GM12878 (cell line): ENCODE measurements at regions not wholly inside any gene's neighbourhood (a gene's known extent, or its start where the extent isn't known, plus 50 kb on each side); places are given as distances from the start of the nearest gene placed in this dataset.

Source experiments
- ATAC-seq: fragments of 200-7000 bp; cut with Tn5 transposase; 3 replicates; pipeline ENCODE4 v1.9.1; 2020; ENCODE audit warnings: mild to moderate bottlenecking, moderate library complexity
- BruUV-seq: library from RNA; stranded (reverse); fragments of 400-500 nt; replicated peaks from 2 replicates; lab custom pipeline; 2021; lab: Mats Ljungman, UMichigan
- CTCF ChIA-PET: fragments of 300-600 bp; sonication (Branson Sonifier 250); formaldehyde crosslinking; extraction: SDS; loops from one replicate; lab custom pipeline; 2021; ENCODE audit warnings: inconsistent platforms; lab: Yijun Ruan, JAX
- POLR2A ChIA-PET: fragments of 350-600 bp; formaldehyde crosslinking; extraction: SDS; loops from one replicate; lab custom pipeline; 2021; ENCODE audit warnings: inconsistent platforms; lab: Charles Lee
- RAD21 ChIA-PET: fragments of 300-600 bp; sonication (Branson Sonifier 250); formaldehyde crosslinking; loops from one replicate; lab custom pipeline; 2023; ENCODE audit warnings: antibody characterized with exemption; ENCODE audit not compliant: unreplicated experiment; lab: Charles Lee
- SMC1A ChIA-PET: fragments of 300-600 bp; sonication (Branson Sonifier 250); formaldehyde crosslinking; loops from one replicate; lab custom pipeline; 2023; ENCODE audit not compliant: unreplicated experiment, uncharacterized antibody; lab: Charles Lee
- DNase-seq: peaks from one replicate; pipeline ENCODE4 v3.0.0-alpha.2; 2011; ENCODE audit warnings: low read depth, low spot score
- FAIRE-seq: peaks from 3 replicates; lab custom pipeline; 2011; peaks lifted over from hg19 to GRCh38; lab: Jason Lieb, UNC
- H2AFZ ChIP-seq: 2 replicates; pipeline ENCODE4 v1.6.0; 2011; ENCODE audit warnings: low read depth, low read length, control low read depth; ENCODE audit not compliant: control insufficient read depth
- H3K27ac ChIP-seq: 2 replicates; pipeline ENCODE4 v1.5.1; 2011; ENCODE audit warnings: control low read depth; ENCODE audit not compliant: control insufficient read depth, insufficient read depth
- H3K27me3 ChIP-seq, 2 experiments: replicated peaks in 1 of 2; 2 replicates each; pipeline versions ENCODE4 v1.6.0 to v1.6.1; 2011; ENCODE audit warnings: low read length in 1 of 2; ENCODE audit not compliant: control insufficient read depth in 2 of 2, insufficient read depth in 2 of 2
- H3K36me3 ChIP-seq, 2 experiments: 2 replicates each; pipeline ENCODE4 v1.5.1; 2011; ENCODE audit warnings: low read length in 1 of 2; ENCODE audit not compliant: control insufficient read depth in 2 of 2, insufficient read depth in 2 of 2
- H3K4me1 ChIP-seq: 2 replicates; pipeline ENCODE4 v1.6.1; 2011; ENCODE audit warnings: mild to moderate bottlenecking, low read length, moderate library complexity, mixed read lengths; ENCODE audit not compliant: control insufficient read depth, insufficient read depth
- H3K4me2 ChIP-seq: 2 replicates; pipeline ENCODE4 v1.6.0; 2011; ENCODE audit warnings: control low read depth; ENCODE audit not compliant: control insufficient read depth, insufficient read depth
- H3K4me3 ChIP-seq: fragments of 200-600 bp; sonication (generic); 2 replicates; pipeline ENCODE4 v1.5.1; 2016
- H3K79me2 ChIP-seq: 2 replicates; pipeline ENCODE4 v1.6.0; 2011; ENCODE audit warnings: low read length; ENCODE audit not compliant: control insufficient read depth, insufficient read depth
- H3K9ac ChIP-seq: 2 replicates; pipeline ENCODE4 v1.8.0; 2011; ENCODE audit warnings: low read length, control low read depth, mixed read lengths; ENCODE audit not compliant: control insufficient read depth, insufficient read depth
- H3K9me3 ChIP-seq: replicated peaks from 3 replicates; pipeline ENCODE4 v1.5.1; 2011; ENCODE audit warnings: mild to moderate bottlenecking, low read length; ENCODE audit not compliant: control insufficient read depth, insufficient read depth
- H4K20me1 ChIP-seq: 2 replicates; pipeline ENCODE4 v1.6.0; 2011; ENCODE audit not compliant: control insufficient read depth, insufficient read depth
- ATF2 ChIP-seq: IDR thresholded peaks from 2 replicates; pipeline ENCODE4 v1.6.1; 2012; ENCODE audit warnings: low read length, inconsistent platforms
- BHLHE40 ChIP-seq, 2 experiments: fragments of 450-650 bp in 1 of 2; IDR thresholded peaks; 2 replicates each; pipeline ENCODE4 v1.6.1; 2011 to 2017; ENCODE audit warnings: low read depth in 2 of 2, borderline replicate concordance in 1 of 2, improper control_type of control experiment in 1 of 2, low read length in 1 of 2, mild to moderate bottlenecking in 1 of 2
- CTCF ChIP-seq, 3 experiments: IDR thresholded peaks in 2 of 3; conservative IDR thresholded peaks in 1 of 3; 2 replicates each; pipeline ENCODE4 v1.5.1; 2011; ENCODE audit warnings: low read depth in 3 of 3, low read length in 3 of 3, mild to moderate bottlenecking in 3 of 3, control low read depth in 2 of 3, moderate library complexity in 2 of 3, inconsistent platforms in 1 of 3, mixed read lengths in 1 of 3; ENCODE audit not compliant: control insufficient read depth in 2 of 3, insufficient read depth in 1 of 3; ENCODE audit errors: extremely low read depth in 1 of 3
- EGR1 ChIP-seq, 2 experiments: IDR thresholded peaks; 1 replicate in 1 of 2; 2 replicates in 1 of 2; pipeline ENCODE4 v1.6.1; 2011 to 2012; ENCODE audit warnings: low read depth in 2 of 2, low read length in 2 of 2, borderline replicate concordance in 1 of 2, mild to moderate bottlenecking in 1 of 2, moderate library complexity in 1 of 2
- JUNB ChIP-seq: IDR thresholded peaks from 2 replicates; pipeline ENCODE4 v1.6.1; 2016; ENCODE audit warnings: antibody characterized with exemption, mild to moderate bottlenecking
- JUND ChIP-seq: IDR thresholded peaks from 2 replicates; pipeline ENCODE4 v1.6.1; 2012; ENCODE audit warnings: low read depth, mild to moderate bottlenecking, low read length, improper control_type of control experiment, moderate library complexity
- PBX3 ChIP-seq: IDR thresholded peaks from 2 replicates; pipeline ENCODE4 v1.6.1; 2011; ENCODE audit warnings: mild to moderate bottlenecking, low read depth, low read length, moderate library complexity; ENCODE audit not compliant: insufficient replicate concordance
- SIN3A ChIP-seq: IDR thresholded peaks from 2 replicates; pipeline ENCODE4 v1.6.1; 2012; ENCODE audit warnings: low read depth, low read length, improper control_type of control experiment
- SREBF1 ChIP-seq: IDR thresholded peaks from 2 replicates; pipeline ENCODE4 v1.6.1; 2012; ENCODE audit warnings: mild to moderate bottlenecking, low read length
- ZNF622 ChIP-seq: fragments of 450-650 bp; IDR thresholded peaks from 2 replicates; pipeline ENCODE4 v1.6.1; 2017; ENCODE audit warnings: mild to moderate bottlenecking, inconsistent platforms
- WGBS: methylation state at CpG from one replicate; pipeline ENCODE4 v1.1.6; 2016; ENCODE audit warnings: low lambda C conversion rate; ENCODE audit not compliant: insufficient replicate concordance, insufficient coverage; ENCODE audit errors: missing lambda C conversion rate; 5-methylcytosine and 5-hydroxymethylcytosine counted together
- in situ Hi-C: fragments of 300-500 bp; cut with MboI; formaldehyde crosslinking; loops from 9 replicates; pipeline ENCODE4 v1.14.3; 2018; ENCODE audit warnings: mixed read lengths
- intact Hi-C: fragments of 100-400 bp; cut with micrococcal nuclease; formaldehyde crosslinking; loops from one replicate; pipeline ENCODE4 v1.14.2; 2022; ENCODE audit not compliant: unreplicated experiment
- TF ChIP-seq, protein P1 (sequence below): fragments of 450-650 bp; IDR thresholded peaks from 2 replicates; pipeline ENCODE4 v1.6.1; 2017; ENCODE audit warnings: low read depth, mild to moderate bottlenecking, moderate library complexity
- TF ChIP-seq, protein P2 (sequence below): fragments of 450-650 bp; formaldehyde crosslinking; IDR thresholded peaks from 2 replicates; pipeline ENCODE4 v1.4.0; 2022; ENCODE audit warnings: mild to moderate bottlenecking, moderate library complexity

DNA sequence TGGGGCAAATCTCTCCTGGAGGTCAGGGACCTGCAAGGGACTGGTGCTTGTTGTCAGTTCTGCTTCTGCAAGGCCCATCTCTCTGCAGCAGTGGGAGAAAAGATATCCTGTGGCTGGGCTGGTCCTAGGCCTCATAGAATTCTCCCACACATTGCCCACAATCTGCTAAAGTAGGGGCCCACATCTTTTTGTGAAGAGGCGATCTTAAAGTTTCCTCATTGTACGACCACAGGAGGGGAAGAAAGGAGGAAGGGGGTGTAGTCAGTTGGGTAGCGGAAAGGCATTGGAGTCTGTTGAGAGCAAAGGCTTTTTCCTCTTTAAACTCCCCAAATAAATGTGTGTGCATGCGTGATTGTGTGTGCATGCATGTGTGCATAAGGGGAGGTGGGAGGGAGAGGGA lies 145.3 kb downstream of the SLC4A3 start (continued):
- TF ChIP-seq, protein P1, sequence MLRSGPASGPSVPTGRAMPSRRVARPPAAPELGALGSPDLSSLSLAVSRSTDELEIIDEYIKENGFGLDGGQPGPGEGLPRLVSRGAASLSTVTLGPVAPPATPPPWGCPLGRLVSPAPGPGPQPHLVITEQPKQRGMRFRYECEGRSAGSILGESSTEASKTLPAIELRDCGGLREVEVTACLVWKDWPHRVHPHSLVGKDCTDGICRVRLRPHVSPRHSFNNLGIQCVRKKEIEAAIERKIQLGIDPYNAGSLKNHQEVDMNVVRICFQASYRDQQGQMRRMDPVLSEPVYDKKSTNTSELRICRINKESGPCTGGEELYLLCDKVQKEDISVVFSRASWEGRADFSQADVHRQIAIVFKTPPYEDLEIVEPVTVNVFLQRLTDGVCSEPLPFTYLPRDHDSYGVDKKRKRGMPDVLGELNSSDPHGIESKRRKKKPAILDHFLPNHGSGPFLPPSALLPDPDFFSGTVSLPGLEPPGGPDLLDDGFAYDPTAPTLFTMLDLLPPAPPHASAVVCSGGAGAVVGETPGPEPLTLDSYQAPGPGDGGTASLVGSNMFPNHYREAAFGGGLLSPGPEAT, result no peak
- no peak for TF ChIP-seq PBX3
- TF ChIP-seq, protein P2, sequence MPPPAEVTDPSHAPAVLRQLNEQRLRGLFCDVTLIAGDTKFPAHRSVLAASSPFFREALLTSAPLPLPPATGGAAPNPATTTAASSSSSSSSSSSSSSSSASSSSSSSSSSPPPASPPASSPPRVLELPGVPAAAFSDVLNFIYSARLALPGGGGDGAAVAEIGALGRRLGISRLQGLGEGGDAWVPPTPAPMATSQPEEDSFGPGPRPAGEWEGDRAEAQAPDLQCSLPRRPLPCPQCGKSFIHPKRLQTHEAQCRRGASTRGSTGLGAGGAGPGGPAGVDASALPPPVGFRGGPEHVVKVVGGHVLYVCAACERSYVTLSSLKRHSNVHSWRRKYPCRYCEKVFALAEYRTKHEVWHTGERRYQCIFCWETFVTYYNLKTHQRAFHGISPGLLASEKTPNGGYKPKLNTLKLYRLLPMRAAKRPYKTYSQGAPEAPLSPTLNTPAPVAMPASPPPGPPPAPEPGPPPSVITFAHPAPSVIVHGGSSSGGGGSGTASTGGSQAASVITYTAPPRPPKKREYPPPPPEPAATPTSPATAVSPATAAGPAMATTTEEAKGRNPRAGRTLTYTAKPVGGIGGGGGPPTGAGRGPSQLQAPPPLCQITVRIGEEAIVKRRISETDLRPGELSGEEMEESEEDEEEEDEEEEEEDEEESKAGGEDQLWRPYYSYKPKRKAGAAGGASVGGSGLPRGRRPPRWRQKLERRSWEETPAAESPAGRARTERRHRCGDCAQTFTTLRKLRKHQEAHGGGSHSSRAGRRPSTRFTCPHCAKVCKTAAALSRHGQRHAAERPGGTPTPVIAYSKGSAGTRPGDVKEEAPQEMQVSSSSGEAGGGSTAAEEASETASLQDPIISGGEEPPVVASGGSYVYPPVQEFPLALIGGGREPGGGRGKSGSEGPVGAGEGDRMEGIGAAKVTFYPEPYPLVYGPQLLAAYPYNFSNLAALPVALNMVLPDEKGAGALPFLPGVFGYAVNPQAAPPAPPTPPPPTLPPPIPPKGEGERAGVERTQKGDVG (CRISPR knock-in tag), result no peak
- TF ChIP-seq JUND, result no peak

GRCh38 chr2:219775506-219775905 lies 148.1 kb downstream of the SLC4A3 start:
- ChIA-PET RAD21 (no interaction called here), CTCF (no interaction called here), POLR2A (no interaction called here), SMC1A (no interaction called here)
- Histone ChIP-seq H3K79me2 (no peaks in the 10 kb centered on the region), H3K4me2 (no peak overlapping the region), H3K4me3 (no peak overlapping the region), H3K27ac (no peak overlapping the region), H2AFZ (no peak overlapping the region), H3K9ac (no peak overlapping the region), H4K20me1 (no peaks in the 10 kb centered on the region), H3K27me3 (no peaks in the 10 kb centered on the region), H3K36me3 (no peaks in the 10 kb centered on the region), H3K9me3 (no peaks in the 10 kb centered on the region), H3K4me1 (no peaks in the 10 kb centered on the region)
- in situ Hi-C loops, result no loop called here
- FAIRE-seq, result no peak
- no peak for DNase-seq
- no TSS peak for BruUV-seq
- ATAC-seq, result no peak
- WGBS, result 25% methylated on average over 5 of the region's 5 CpGs
- intact Hi-C loops, result no loop called here
- no peak for TF ChIP-seq ZNF622
- TF ChIP-seq SREBF1, result no peak
- no peak for TF ChIP-seq CTCF (IDR thresholded peaks at IDR 0.05 in 2 of 3, conservative IDR thresholded peaks at IDR 0.05 in 1 of 3; ENCODE audit: control insufficient read depth in 2 of 3, extremely low read depth in 1 of 3, insufficient read depth in 1 of 3, low read depth in 3 of 3, low read length in 3 of 3)
- TF ChIP-seq ATF2, result no peak
- no peak for TF ChIP-seq JUNB
- no peak for TF ChIP-seq SIN3A
- TF ChIP-seq EGR1 (IDR thresholded peaks at IDR 0.05; ENCODE audit: borderline replicate concordance in 1 of 2, low read depth in 2 of 2, low read length in 2 of 2), result no peak
- no peak for TF ChIP-seq BHLHE40 (IDR thresholded peaks at IDR 0.05; ENCODE audit: borderline replicate concordance in 1 of 2, low read depth in 2 of 2, low read length in 1 of 2)
